HG02870 (cell line): ENCODE measurements at regions not wholly inside any gene's neighbourhood (a gene's known extent, or its start where the extent isn't known, plus 50 kb on each side); places are given as distances from the start of the nearest gene placed in this dataset.
"Not testable (repeated sequence)": the region's sequence is repeated elsewhere in the genome, so short reads cannot be mapped to it uniquely, and the experiment has no call there.

Experiments used
- ATAC-seq: cut with Tn5 transposase; IDR thresholded peaks from one replicate; pipeline ENCODE4 v1.9.1; 2021; ENCODE audit warnings: mild to moderate bottlenecking, moderate library complexity; ENCODE audit not compliant: unreplicated experiment

DNA sequence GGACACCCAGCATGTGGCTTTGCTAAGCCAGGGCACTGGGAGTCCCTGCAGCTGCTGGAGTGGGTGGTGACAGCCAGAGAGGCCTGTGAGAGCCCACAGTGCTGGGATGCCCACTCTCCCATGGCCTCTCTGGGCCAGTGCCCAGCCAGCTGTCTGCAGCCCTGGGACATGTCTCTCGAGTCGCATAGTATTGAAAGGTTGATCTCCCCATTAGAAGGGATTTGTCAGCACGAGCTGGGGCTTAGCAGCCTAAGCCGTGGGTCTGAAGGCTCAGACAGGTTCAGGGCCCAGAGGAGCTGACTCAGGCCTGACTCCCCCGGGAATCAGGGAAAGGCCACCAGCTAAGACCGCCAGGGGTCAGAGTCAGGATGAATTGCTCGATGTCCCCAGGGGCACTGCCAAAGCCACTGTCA is 53.5 kb downstream of the FOXD2 start:
- ATAC-seq: no peak

DNA sequence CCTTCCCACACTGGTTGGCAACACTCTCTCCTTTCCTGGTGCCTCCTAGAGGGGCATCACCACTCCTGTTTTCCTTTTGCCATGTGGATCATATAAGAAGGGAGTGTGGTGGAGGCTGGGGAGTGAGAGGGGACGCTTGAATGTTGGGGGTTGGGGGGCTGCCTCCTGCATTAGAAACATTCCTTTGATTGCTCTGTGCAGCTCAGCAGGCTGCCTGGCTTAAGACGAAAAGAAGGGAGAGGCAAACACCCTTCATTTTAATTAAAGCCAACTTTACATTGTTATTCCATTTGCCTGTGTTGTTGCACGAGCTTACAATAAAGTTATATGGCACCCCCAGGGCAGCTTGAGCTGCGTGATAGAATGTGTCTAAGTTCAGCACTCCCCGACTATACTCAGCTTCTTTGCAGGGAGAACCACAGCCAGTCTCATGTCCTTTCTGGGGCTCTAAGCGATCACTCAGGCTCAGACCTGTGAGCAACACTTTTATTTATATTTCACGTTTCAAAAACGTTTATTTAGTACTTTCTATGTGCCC is 57.4 kb downstream of the FOXD2 start:
- ATAC-seq: no peak

DNA sequence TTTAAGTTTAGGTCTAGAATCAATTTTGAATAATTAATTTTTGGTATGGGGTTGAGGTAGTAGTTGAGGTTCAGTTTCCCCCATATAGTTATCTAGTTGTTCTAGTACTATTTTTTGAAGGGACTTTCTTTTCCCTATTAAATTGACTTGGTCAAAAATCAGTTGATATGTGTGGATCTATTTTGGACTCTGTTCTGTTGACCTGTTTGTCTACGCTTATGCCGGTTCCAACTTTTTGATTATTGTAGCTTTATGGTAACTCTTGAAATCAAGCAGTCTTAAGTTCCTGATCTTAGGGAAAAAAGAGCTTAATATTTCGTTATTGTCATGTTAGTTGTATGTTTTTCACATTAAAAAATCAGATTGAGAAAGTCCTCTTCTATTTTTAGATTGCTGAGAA is 60.7 kb downstream of the FOXD2 start:
- no peak for ATAC-seq

DNA sequence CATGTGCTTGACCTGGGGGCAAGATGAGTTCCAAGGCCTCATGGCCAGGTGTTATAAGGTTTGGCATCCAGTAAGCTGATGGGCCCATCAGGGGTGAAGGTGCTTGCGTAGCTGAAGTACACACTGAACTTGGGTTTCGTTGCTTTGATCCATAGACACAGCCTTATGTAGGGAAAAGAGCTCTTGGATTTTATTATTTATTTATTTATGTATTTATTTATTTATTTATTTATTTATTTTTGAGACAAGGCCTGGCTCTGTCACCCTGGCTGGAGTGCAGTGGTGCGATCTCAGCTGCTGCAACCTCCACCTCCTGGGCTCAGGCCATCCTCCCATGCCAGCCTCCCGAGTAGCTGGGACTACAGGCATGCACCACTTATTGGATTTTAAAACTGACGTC is 63.2 kb downstream of the FOXD2 start:
- no peak for ATAC-seq

DNA sequence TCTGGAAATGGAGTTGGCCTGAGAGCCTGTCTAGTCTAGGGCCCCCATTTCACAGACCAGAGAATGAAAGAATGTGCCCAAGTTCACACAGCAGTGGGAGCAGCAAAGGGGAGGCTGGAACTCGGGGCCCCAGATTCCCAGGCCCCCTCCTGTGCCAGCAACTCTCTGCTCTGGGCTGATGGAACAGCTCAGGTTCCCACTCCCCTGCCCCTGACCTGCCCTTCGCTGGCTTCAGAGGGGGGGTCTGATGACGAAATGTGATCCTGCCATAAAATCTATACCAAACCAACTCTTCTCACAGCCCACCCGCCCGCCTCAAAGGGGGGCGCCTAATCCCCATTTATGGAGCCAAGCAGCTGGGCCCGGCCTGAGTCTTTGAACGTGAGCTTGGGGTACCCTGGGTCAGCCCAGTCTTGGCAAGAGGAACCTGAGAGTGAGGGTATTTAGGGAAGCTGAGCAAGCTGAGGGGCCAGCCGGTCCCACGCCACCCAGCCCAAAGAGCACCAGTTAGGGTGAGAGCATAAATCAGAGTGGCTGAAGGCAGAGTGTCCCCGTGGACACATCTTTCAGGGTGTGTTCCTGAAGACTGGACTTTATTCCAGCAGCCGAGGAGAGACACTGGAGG is 65.0 kb downstream of the FOXD2 start:
- ATAC-seq: no peak

DNA sequence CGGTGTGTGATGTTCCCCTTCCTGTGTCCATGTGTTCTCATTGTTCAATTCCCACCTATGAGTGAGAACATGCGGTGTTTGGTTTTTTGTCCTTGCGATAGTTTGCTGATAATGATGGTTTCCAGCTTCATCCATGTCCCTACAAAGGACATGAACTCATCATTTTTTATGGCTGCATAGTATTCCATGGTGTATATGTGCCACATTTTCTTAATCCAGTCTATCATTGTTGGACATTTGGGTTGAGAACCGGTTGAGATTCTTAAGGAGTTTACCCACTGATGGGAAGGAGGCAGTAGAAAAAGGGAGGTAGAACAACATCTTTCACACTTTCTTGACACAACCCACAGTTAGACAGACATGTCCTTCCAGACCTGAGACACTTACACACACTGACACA is 67.0 kb downstream of the FOXD2 start:
- ATAC-seq: not testable (repeated sequence)

DNA sequence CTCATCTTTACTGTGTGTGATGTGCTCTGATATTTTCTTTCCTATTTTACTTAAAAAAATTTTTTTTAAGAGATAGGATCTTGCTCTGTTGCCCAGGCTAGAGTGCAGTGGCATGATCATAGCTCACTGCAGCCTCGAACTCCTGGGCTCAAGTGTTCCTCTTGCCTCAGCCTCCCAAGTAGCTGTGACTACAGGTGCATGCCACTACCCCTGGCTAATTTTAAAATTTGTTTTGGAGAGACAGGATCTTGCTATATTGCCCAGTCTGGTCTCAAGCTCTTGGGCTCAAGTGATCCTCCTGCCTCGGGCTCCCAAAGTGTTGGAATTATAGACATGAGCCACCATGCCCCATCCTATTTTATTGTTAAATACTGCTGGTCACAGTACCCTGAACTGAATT is 67.4 kb downstream of the FOXD2 start:
- ATAC-seq: no peak

DNA sequence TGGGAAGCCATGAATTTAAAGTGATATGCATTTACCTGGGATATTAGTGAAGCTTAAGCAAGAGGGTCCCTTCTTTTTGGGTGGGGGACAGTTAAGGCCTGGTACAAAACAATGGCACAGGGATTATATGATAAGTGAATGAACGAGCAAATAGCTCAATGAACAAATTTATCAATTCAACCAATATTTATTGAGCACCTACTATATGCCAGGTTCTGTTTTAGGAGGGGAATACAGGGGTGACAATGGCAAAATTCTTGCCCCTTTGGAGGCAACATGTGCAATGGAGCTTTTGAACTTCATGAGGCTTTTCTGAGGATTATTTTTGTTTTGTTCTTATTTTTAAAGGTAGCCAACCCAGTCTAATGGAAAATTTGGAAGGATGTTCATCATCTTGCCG is 68.2 kb downstream of the FOXD2 start:
- no peak for ATAC-seq

DNA sequence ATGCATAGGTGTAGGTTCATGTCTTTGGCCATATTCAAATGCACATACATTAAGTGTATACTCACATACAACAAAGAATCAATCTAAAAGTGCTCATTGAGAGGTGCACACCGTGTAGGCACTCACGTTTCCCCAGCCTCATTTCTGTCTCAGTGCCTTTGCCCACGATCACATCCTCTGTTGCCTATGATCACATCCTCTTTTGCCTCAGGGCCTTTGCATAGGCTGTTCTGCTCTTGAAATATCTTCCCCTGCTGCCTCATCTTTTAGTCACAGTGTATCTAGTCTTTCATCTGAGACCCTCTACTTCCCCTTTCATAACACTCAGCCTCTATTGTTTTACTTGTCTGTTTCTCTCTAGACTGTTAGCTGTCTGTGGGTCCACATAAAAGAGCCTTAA is 69.3 kb downstream of the FOXD2 start:
- ATAC-seq: no peak

DNA sequence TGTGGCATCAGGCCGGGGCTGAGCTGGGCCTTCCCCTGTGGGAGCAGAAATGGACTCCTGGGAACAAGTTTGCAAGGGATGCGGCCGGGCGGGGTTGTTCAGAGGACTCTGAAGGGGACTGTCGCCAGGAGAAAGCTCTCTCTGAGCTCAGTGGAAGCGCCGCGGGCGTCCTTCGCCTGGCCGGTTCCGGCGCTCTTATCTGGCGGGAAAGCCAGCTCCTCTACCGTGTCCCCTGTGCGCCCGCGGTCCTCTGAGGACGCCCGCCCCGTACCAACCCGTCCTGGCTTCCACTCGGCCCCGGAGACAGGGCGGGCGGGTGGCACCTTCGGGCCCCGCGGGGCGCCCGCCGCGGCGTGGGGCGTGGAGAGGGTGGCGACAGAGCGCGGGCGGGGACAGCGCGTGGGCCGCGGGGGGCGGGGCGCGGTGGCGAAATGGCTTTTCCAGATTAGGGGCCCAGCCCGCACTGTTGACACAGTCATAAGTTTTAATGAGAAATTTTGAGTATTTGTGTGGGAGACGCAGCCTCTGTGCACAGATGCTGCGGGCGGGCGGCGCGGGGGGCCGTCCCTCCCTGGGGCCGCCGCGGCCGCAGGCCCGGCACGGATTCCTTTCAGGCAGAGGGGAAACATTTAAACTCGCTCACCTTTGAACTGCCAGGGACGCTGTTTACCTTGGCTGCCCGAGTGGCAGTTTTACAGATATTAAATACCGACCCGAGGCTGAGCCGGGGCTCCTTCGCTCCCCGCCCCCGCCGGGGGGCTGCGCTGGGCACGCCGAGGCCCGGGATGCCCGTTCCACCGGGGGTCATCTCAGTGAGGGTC is 70.2 kb downstream of the FOXD2 start:
- ATAC-seq: no peak

DNA sequence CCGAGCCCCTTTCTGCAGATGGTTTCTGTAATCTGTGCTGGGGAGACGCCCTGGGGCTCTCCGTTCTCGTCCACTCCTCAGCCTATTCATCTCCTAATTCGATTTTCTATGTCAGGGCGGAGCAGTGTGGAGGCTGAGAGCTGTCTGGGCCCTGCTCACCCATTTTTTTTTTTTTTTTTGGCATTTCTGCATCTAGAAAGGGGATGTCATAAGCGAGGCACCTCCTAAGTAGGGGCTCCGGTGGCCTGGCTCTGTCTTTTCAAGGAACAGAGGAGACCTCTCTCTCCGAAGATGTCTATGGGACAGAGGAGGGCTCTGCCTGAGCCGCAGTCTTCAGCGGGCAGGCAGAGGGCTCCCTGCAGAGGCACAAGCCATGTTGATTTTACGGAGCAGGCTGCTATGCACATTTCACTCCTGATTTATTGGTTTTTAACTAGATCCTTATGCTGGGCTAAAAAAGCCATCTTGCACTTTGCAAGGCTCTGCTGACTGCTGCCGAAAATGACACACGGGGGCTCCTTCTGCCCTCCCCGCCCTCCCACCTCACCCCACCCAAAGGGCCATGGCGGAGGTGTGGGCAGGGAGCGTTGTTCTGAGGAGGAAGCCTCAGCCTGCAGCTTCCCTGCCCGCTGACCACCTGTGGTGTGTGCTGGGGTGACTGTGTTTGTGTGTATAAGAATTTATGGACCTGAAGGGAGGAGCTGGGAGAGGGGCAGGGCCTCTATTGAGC is 71.0 kb downstream of the FOXD2 start:
- ATAC-seq: no peak

DNA sequence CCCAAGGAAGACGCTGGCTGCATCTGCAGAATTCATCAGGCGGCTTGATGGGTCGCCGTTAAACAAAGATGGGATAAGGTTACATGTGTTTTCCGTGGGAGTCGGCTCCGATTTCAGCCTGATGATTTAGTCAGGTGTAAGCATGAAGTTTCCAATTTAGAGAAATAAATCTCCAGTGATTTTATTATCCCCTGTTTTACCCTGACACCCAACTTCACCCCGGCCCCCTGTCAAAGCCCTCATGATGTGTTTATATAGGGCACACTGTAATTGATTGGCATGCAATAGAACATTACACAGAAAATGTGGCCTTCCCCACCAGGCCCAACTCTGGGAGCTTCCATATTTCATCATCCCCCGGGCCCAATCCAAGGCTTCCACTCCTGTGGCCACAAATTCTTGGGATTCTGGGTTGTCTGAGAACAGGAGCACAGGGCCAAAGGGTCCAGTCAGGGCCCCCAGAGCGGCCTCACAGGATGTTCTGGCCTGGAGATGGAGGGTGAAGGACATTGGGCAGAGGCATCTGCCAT is 72.5 kb downstream of the FOXD2 start:
- no peak for ATAC-seq

DNA sequence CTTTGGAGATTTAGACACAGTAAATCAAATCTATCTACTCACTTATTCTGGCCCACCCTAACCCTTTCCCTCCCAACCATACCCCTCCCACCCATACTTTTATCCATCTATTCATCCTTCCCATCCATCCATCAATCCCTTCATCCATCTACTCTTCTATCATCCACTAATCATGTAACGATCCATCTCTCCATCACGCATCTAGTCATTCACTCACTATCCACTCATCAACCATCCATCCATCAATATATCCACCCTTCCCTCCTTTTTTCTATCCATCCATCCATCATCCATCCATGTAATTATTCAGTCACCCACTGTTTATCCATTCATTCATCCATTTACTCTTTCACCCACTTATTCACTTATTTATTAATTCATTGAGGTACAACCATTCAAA is 74.0 kb downstream of the FOXD2 start:
- ATAC-seq: no peak

DNA sequence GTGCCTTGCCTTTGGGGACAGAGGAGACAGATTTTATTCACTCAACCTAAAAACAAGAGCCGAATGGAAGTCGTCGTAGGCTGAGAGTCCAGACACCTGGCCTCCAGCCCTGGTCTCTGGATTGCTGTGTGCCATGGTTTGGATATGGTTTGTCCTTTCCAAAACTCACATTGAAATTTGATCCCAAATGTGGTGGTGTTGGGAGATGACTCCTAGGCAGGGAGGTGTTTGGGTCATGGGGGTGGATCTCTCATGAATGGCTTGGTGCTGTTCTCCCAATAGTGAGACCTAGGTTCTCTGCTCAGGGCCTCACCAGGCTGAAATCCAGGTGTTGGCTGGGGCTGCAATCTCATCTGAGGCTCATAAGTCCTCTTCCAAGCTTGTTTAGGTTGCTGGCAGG is 75.5 kb downstream of the FOXD2 start:
- ATAC-seq: no peak

DNA sequence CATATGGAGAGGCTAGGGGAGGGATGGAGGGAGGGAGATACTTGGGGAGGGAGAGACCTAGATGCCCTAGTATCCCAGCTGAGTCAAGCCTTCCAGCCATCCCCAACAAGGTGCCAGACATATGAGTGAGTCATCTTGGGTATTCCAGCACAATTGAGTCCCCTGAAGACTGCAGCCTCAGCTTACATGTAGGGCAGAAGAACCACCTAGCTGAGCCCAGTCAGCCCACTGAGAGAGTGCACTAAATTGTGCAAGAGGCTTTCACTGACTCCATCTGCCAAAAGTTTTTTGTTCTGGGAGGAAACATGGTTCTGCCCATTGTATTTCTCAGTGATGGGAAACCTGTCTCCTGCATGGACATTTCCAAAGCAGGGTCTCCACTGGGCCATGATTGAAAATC is 76.4 kb downstream of the FOXD2 start:
- no peak for ATAC-seq

DNA sequence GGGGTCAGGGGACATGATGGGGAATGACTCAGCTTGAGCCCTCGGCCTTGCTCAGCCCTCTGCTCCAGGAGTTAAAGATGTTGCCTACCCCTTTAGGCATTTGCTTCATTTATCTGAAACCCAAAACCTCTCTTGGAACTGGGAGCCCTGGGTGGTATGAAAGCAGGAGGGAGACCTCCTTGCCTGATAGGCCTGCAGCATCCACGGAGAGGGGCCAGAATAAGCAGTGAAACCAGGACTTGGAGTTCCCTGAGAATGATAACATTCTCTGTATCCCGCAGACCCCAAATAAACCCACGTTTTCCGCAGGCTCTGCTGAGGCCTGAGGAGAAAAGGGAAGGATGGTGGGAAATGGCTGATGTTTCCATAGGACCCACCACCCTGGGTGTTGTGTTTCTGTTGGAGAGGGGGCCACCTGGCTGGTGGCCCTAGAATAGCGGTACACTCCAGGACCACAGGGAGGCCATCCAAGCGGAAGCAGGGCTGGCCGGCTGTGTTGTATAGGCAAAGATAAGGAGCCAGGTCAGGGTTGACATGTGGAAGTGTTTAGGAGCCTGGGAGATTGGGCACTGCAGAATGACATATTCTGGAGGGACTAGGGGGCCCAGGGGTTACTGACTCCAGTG is 77.4 kb downstream of the FOXD2 start:
- ATAC-seq: no peak

DNA sequence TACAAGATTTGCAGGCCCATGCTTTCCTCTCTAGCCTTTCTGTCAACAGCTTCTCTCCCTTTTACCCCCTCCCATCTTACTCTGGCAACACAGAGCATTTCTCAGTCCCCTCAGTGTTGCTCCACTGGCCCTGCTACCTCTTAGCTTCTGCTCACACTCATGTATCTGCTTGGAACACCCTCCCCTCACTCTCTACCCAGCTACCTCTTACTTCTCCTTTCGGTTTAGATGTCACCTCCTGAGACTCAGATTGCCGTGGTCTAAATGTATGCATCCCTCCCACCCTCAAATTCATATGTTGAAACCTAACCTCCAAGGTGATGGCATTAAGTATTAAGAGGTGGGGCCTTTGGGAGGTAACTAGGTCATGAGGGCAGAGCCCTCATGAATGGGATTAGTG is 80.1 kb downstream of the FOXD2 start:
- ATAC-seq: no peak

DNA sequence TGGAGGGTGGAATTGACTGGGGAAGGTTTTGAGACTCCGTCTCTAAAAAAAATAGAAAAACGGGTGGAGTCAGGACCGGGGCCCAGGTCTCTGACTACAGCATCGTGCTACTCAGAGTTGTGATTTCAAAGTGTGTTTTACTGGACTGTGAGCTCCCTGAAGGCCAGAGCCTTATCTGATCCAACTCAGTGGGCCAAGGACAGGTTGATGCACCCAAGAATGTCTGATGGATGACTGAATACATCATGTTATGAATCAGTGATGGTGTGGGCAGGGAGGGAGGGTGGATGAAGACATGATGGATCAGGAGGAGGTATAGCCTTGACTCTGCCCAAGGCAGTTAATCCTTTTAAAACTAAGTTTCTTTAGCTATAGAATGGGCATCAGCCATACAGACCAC is 81.6 kb downstream of the FOXD2 start:
- no peak for ATAC-seq

DNA sequence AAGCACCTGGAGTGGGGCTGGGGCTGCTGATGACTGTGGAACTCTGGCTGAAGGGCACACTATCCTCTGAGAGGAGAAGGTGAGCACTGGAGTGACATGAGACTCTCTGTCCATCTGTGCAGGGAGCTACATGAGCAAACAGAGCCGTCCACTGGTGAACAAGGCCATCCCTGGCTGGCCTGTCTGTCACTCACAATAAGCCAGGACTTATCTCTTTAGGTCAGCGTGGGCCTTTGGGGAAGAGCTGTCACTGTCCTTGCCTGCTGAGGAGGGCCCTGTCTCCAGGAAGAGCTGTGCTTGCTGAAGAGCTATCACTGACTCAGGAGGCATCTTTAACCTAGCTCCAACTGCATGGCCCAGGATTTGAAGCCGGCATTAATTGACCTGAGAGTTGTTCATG is 82.1 kb downstream of the FOXD2 start:
- ATAC-seq: no peak

DNA sequence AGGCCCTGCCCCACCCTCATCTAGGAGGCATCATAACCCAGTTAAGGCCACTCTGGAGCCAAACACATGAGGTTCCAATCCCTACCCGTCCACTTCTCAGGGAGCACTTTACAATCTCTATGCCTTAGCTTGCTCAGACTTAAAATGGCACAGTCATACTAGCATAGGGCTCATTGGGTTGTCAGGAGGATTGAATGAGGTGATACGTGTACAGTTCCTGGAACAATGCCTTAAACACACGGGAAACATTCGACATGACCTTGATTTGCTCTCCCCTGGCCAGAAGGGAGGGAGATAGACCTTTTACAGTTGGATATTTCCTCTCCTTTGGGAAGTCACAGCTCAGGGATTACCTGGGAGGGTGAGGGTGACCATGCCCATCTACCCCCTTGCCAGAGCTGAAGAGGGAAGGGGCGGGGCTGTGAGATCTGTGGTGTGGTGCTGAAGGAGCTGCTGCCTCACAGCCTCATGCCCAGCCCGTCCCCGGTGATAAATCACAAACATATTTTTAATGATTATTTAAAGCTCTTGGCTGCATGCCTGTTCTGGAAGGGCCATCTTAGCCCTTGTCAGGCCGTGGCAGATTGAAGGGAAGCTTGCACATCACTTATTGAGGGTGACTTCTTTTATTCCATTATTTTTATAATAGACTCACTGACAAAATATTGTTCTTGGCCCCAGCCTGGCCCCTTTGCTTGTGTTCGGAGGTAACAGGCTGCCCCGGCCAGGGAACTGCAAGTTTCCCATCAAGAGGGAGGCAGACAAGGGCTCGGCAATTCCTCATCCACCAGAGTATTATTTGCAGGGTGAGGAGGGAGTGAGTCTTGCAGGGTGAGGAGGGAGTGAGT is 83.4 kb downstream of the FOXD2 start:
- no peak for ATAC-seq
